ENCODE measurements at regions not wholly inside any gene's neighbourhood (a gene's known extent, or its start where the extent isn't known, plus 50 kb on each side); places are given as distances from the start of the nearest gene placed in this dataset.

DNA sequence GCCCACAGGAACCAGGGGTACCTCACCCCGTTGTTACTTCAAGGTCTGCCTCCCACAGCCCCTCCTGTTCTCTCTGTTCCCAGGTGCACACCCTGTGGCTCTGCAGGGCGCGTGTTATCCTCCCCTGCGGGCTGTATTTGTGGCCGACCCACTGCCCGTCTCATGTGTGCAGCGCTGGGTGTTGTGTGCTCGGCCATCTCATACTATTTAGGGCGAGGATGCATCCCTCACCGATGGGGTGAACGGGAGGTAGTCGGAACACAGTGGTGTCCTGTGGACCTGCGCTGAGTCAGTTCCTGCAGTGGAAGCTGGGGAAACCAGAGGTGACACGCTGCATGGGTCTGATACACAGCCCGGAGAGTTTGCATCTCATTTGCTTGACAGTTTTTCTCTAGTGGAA is 94.5 kb upstream of the SULF2 start:
- intact Hi-C loops (cut with DNase I) = no loop called here
- Histone ChIP-seq H3K4me1 (no peaks in the 10 kb centered on the region), H3K27me3 (no peaks in the 10 kb centered on the region), H3K4me3 (no peak overlapping the region), H3K27ac (no peak overlapping the region), H3K36me3 (no peaks in the 10 kb centered on the region), H3K9me3 (no peaks in the 10 kb centered on the region)
- ATAC-seq (no peak), FAIRE-seq (no peak), DNase-seq (no peak)
- WGBS, 2 donors = 76 to 88% methylated on average over 15 of the region's 15 CpGs
- TF ChIP-seq, protein P1, sequence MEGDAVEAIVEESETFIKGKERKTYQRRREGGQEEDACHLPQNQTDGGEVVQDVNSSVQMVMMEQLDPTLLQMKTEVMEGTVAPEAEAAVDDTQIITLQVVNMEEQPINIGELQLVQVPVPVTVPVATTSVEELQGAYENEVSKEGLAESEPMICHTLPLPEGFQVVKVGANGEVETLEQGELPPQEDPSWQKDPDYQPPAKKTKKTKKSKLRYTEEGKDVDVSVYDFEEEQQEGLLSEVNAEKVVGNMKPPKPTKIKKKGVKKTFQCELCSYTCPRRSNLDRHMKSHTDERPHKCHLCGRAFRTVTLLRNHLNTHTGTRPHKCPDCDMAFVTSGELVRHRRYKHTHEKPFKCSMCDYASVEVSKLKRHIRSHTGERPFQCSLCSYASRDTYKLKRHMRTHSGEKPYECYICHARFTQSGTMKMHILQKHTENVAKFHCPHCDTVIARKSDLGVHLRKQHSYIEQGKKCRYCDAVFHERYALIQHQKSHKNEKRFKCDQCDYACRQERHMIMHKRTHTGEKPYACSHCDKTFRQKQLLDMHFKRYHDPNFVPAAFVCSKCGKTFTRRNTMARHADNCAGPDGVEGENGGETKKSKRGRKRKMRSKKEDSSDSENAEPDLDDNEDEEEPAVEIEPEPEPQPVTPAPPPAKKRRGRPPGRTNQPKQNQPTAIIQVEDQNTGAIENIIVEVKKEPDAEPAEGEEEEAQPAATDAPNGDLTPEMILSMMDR (IDR thresholded peaks at IDR 0.05) = no peak

DNA sequence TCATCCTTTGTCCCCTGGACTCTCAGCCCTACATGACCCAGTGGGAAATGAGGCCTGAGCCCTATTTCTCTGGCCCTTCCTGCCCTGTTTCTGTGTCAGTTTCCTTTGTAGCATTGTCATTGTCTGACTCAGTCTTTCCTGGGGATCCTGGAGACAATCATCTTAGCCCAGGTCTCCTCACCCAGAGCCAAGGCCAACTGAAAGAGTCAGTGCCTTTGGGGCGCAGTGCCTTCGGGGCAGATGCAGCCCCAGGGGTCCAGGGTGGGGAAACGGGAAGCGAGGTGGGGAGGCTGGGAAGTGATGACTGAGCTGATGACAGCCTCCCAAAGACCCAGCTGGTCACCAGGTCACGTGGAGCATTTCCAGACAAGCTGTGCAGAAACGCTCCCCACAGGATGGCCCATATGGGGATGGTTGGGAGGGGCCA is 93.3 kb upstream of the SULF2 start:
- Histone ChIP-seq H3K4me1 (no peaks in the 10 kb centered on the region), H3K9me3 (no peaks in the 10 kb centered on the region), H3K27me3 (no peaks in the 10 kb centered on the region), H3K27ac (no peak overlapping the region), H3K4me3 (no peak overlapping the region), H3K36me3 (no peaks in the 10 kb centered on the region)
- DNase-seq (no peak), FAIRE-seq (no peak), ATAC-seq (no peak)
- 67 to 82% methylated on average over 6 of the region's 6 CpGs for WGBS, 2 donors
- TF ChIP-seq, protein P1 (IDR thresholded peaks at IDR 0.05) = no peak
- intact Hi-C loops (cut with DNase I) = no loop called here

DNA sequence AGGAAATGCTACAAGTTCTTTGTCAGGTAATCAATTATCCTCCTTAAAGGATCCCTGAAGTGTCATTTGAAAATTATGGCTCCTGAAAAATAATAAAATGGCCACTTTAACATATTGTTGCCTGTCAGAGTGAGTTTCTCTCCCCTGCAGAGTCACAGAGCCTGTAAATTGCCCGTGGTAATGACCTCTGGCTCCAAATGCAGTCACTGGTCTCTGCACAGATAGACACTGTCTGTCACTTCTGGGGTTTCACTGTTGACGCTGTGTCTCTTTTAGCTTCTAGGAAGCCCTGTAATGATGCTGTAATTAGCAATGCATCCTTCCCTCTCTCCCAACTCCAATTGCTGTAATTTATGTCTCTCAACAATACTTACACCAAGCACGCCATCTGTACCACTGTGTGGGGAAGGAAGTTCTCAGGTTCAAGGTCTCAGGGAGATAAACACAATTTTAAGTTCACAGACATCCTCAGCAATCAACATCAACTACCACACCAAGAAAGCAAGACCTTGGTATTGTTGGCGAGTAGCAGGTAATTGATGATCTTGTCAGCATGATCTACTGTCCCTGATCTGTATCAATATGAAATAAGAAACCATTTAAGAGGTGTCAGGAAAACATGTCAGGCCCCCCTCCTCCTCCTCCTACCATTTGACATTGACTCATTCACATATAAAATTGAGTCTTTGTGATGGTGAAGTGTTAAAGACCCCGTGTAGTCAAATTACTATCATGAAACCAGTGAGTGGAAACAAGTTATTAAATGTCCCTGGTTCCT is 91.2 kb upstream of the SULF2 start:
- FAIRE-seq = no peak

DNA sequence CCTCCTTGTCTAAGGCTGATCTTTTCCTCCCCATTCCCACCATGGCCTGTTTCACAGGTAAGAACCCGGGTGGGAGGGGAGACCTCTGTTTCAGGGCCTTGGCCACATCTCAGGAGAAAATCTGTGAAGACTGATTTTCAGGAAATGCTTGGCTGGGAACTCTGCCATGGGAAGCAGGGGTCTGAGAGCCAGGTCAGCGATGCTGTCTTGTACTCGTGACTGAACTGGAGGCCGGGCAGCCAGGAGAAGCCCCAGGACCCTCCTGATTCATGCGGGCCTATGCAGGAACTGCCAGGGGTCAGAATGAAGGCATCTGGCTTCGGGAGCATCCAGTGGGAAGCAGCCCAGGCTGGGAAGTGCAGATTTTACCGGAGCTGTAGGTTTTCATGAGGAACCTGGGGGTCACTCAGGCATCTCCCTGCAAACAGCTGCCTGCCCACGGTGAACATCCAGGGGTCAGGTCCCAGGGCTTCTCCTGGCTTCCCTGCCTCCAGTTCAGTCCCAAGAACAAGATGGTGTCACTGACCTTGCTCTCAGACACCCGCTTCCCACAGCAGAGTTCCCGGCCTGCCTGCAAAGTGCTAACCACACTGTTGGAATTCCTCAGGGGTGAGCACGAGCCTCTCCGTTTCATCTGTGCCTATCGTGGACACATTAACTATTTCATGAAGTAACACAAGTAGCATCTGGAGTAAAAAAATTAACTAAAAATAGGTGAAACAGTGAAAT is 90.2 kb upstream of the SULF2 start:
- intact Hi-C loops (cut with DNase I) = no loop called here
- H3K27ac ChIP-seq = no peak overlapping the region
- TF ChIP-seq, protein P1 (IDR thresholded peaks at IDR 0.05) = no peak

More for the DNA sequence above, 91.2 kb upstream of the SULF2 start:
- DNase-seq = no peak
- Histone ChIP-seq H3K4me3 (no peak overlapping the region), H3K27me3 (no peaks in the 10 kb centered on the region), H3K27ac (no peak overlapping the region), H3K9me3 (no peaks in the 10 kb centered on the region), H3K4me1 (no peaks in the 10 kb centered on the region), H3K36me3 (no peaks in the 10 kb centered on the region)
- intact Hi-C loops (cut with DNase I) = no loop called here
- TF ChIP-seq, protein P1 (IDR thresholded peaks at IDR 0.05) = no peak
- 36 to 50% methylated on average over 5 of the region's 5 CpGs for WGBS, 2 donors
- ATAC-seq = no peak

DNA sequence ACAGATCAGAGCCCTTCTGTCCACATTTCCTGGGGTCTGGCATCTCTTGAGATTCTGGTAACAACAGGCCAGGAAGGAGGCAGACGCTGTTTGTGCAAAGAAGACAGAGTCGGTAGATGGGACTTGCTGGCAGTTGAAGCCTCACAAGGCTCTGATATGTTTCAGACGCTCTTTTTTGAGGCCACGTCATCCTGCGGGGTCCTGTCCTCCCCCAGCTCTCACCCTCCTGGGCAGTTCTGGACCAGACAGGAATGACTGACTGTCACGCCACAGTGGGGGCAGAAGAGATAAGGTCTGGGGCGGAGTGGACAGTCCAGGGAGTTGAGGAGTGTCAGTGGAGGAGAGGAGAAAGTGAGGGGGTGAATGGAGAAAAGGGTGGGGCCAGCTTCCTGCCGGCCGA is 87.1 kb upstream of the SULF2 start:
- intact Hi-C loops (cut with DNase I) = no loop called here
- no peaks in the 10 kb centered on the region for H3K27me3 ChIP-seq
- no peaks in the 10 kb centered on the region for H3K9me3 ChIP-seq
- WGBS, 2 donors = 41 to 56% methylated on average over 7 to 9 of the region's 9 CpGs
- H3K4me1 ChIP-seq = no peaks in the 10 kb centered on the region
- no peak overlapping the region for H3K27ac ChIP-seq
- ATAC-seq = no peak
- no peak for FAIRE-seq
- TF ChIP-seq, protein P1 (IDR thresholded peaks at IDR 0.05) = no peak
- H3K36me3 ChIP-seq = no peaks in the 10 kb centered on the region
- H3K4me3 ChIP-seq = no peak overlapping the region
- DNase-seq = no peak

More for the DNA sequence above, 90.2 kb upstream of the SULF2 start:
- Histone ChIP-seq H3K4me1 (no peaks in the 10 kb centered on the region), H3K4me3 (no peak overlapping the region), H3K9me3 (no peaks in the 10 kb centered on the region), H3K36me3 (no peaks in the 10 kb centered on the region), H3K27me3 (no peaks in the 10 kb centered on the region)
- DNase-seq = no peak
- 44 to 53% methylated on average over 13 of the region's 13 CpGs for WGBS, 2 donors
- FAIRE-seq = no peak
- ATAC-seq = no peak
